ENCODE measurements at regions not wholly inside any gene's neighbourhood (a gene's known extent, or its start where the extent isn't known, plus 50 kb on each side); places are given as distances from the start of the nearest gene placed in this dataset.

DNA sequence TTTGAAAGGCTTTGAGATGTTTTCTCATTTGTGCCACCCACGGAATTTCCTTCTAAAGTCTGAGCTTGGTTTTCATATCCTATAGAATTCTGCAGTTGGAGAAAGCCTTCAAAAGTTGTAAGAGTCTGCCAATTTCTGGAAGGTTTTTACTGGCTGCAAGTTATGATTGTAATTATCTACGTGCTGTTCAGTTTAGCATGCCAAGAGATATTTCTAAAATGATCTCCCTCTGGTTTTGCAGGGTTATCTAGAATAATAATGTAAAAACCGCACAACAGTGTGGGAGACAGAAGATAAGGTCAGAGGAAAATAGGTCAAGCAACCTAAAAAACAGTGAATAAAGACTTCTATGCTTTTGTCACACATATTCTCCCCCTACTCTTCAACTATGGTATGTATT lies 69.3 kb downstream of the MTERF1 start:
- DNase-seq (ENCODE audit: low read depth), result no peak
- no peak overlapping the region for H3K4me3 ChIP-seq (ENCODE audit: low read length)
- TF ChIP-seq, protein P1, sequence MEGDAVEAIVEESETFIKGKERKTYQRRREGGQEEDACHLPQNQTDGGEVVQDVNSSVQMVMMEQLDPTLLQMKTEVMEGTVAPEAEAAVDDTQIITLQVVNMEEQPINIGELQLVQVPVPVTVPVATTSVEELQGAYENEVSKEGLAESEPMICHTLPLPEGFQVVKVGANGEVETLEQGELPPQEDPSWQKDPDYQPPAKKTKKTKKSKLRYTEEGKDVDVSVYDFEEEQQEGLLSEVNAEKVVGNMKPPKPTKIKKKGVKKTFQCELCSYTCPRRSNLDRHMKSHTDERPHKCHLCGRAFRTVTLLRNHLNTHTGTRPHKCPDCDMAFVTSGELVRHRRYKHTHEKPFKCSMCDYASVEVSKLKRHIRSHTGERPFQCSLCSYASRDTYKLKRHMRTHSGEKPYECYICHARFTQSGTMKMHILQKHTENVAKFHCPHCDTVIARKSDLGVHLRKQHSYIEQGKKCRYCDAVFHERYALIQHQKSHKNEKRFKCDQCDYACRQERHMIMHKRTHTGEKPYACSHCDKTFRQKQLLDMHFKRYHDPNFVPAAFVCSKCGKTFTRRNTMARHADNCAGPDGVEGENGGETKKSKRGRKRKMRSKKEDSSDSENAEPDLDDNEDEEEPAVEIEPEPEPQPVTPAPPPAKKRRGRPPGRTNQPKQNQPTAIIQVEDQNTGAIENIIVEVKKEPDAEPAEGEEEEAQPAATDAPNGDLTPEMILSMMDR (conservative IDR thresholded peaks at IDR 0.05; ENCODE audit: low read length), result no peak

GRCh38 chr7:91811641-91812040 lies 68.9 kb downstream of the MTERF1 start:
- TF ChIP-seq, protein P1 (conservative IDR thresholded peaks at IDR 0.05; ENCODE audit: low read length), result no peak
- no peak for DNase-seq (ENCODE audit: low read depth)
- H3K4me3 ChIP-seq (ENCODE audit: low read length), result no peak overlapping the region

- TF ChIP-seq, protein P1 (conservative IDR thresholded peaks at IDR 0.05; ENCODE audit: low read length), result no peak
- no peak overlapping the region for H3K4me3 ChIP-seq (ENCODE audit: low read length)
- DNase-seq (ENCODE audit: low read depth), result no peak
Observed at GRCh38 chr7:91812388-91812787, 68.1 kb downstream of the MTERF1 start.

DNA sequence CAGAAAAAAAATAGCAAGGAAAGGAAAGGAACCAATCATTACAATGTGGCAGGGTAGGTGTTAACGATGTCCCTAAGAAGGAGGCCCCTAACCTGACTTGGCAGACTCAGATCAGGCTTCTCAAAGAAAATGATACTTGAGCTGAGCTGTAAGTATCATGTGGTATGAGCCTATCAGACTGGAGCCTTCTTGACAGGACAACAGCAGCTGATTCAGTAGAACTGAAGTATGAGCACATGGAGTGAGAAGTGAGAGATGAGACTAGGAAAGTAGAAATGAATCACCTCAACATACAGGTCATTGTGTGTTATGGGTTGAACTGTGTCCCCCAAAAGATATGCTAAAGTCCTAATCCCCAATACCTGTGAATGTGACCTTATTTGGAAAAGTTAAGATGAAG lies 66.3 kb downstream of the MTERF1 start:
- TF ChIP-seq, protein P1 (conservative IDR thresholded peaks at IDR 0.05; ENCODE audit: low read length), result no peak
- DNase-seq (ENCODE audit: low read depth), result no peak

More for the DNA sequence above, 66.3 kb downstream of the MTERF1 start:
- H3K4me3 ChIP-seq (ENCODE audit: low read length), result no peak overlapping the region

All from AG10803 (cell line).